GM06990 (cell line): ENCODE measurements at regions not wholly inside any gene's neighbourhood (a gene's known extent, or its start where the extent isn't known, plus 50 kb on each side); places are given as distances from the start of the nearest gene placed in this dataset.

Experiments
- DNase-seq: peaks from one replicate; pipeline ENCODE4 v3.0.0-alpha.2; 2011; ENCODE audit not compliant: insufficient read length; ENCODE audit errors: extremely low read depth
- H3K27me3 ChIP-seq: replicated peaks from 2 replicates; pipeline ENCODE4 v1.6.0; 2011; ENCODE audit warnings: low read length; ENCODE audit not compliant: control insufficient read depth, insufficient read depth
- H3K36me3 ChIP-seq: 2 replicates; pipeline ENCODE4 v1.5.1; 2011; ENCODE audit warnings: low read length; ENCODE audit not compliant: control insufficient read depth, insufficient read depth
- H3K4me3 ChIP-seq: replicated peaks from 2 replicates; pipeline ENCODE4 v1.5.1; 2011; ENCODE audit warnings: low read depth, mild to moderate bottlenecking, control low read depth, low read length
- TF ChIP-seq, protein P1 (sequence below): IDR thresholded peaks from 2 replicates; pipeline ENCODE4 v1.5.1; 2011; ENCODE audit warnings: low read length, control low read depth, mild to moderate bottlenecking, inconsistent platforms; ENCODE audit not compliant: insufficient read depth, poor library complexity, severe bottlenecking

GRCh38 chr16:5374184-5374583 is 276.6 kb upstream of the EEF2KMT start:
- TF ChIP-seq, protein P1, sequence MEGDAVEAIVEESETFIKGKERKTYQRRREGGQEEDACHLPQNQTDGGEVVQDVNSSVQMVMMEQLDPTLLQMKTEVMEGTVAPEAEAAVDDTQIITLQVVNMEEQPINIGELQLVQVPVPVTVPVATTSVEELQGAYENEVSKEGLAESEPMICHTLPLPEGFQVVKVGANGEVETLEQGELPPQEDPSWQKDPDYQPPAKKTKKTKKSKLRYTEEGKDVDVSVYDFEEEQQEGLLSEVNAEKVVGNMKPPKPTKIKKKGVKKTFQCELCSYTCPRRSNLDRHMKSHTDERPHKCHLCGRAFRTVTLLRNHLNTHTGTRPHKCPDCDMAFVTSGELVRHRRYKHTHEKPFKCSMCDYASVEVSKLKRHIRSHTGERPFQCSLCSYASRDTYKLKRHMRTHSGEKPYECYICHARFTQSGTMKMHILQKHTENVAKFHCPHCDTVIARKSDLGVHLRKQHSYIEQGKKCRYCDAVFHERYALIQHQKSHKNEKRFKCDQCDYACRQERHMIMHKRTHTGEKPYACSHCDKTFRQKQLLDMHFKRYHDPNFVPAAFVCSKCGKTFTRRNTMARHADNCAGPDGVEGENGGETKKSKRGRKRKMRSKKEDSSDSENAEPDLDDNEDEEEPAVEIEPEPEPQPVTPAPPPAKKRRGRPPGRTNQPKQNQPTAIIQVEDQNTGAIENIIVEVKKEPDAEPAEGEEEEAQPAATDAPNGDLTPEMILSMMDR, result no peak
- Histone ChIP-seq H3K4me3 (no peak overlapping the region), H3K36me3 (no peaks in the 10 kb centered on the region), H3K27me3 (no peaks in the 10 kb centered on the region)
- no peak for DNase-seq

DNA sequence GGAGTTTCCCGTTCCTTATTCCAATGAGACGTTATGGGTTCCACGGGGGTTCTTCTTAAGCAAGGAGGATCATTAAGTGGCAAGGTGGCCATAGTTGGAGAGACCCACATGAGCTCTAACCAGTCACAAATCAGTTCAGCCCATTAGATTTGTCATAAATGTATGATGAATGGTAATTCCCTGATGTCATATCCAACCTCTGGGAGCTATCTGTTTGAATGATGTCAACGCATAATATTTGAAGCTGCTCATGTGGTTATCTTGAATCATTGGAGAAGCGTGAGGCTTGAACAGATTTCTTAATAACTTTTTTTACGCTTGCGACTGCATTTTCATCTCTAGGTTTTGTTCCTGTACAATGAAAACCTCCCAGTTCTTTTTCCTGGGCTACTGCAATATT is 270.4 kb upstream of the EEF2KMT start:
- no peak overlapping the region for H3K4me3 ChIP-seq
- TF ChIP-seq, protein P1, result no peak
- H3K36me3 ChIP-seq, result no peaks in the 10 kb centered on the region
- no peak for DNase-seq
- H3K27me3 ChIP-seq, result no peaks in the 10 kb centered on the region

- DNase-seq, result no peak
- Histone ChIP-seq H3K27me3 (no peaks in the 10 kb centered on the region), H3K4me3 (no peak overlapping the region), H3K36me3 (no peaks in the 10 kb centered on the region)
- TF ChIP-seq, protein P1, result no peak
These were observed 268.5 kb upstream of the EEF2KMT start for GRCh38 chr16:5366126-5366525.

DNA sequence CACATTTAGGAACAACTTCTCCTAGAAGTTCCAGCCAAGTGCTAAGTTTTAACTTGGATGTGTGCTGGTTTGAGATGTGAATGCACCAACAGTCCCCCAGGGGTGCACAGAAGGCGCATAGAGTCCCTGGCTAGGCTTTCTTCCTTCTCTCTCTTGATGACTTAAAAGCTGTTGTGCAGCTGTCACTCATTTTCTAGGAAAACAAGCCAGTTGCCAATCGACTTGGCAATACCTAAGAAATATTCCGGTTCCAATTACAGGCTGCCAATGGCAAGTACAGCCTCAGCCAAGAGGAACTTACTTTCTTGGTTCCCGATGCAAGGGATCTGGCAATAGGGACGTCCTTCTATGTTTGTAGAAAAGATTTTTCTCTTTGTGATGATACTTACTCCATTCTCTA is 266.6 kb upstream of the EEF2KMT start:
- DNase-seq, result no peak
- H3K27me3 ChIP-seq, result no peaks in the 10 kb centered on the region
- H3K36me3 ChIP-seq, result no peaks in the 10 kb centered on the region
- TF ChIP-seq, protein P1, result no peak
- H3K4me3 ChIP-seq, result no peak overlapping the region

DNA sequence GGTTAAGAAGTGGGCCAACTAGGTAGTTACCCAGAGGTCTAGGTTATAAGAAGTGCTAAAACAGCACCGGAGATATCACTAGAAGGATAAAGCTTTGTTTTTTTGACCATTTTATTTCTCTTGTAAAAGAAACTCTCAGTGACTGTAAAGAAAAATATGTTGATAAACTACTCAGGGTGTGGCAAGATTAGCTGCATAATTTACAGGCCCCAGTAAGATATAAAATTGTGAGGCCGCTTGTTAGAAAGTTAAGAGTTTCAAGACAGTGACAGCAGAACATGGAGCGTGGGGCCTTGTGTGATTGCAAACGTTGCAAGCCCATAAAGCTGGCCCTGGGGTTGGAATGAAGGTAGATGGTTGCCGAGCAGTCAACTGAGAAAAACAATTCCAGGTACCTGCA is 263.7 kb upstream of the EEF2KMT start:
- Histone ChIP-seq H3K36me3 (no peaks in the 10 kb centered on the region), H3K27me3 (no peaks in the 10 kb centered on the region), H3K4me3 (no peak overlapping the region)
- no peak for DNase-seq
- TF ChIP-seq, protein P1, result no peak

- TF ChIP-seq, protein P1, result no peak
- DNase-seq, result no peak
- Histone ChIP-seq H3K36me3 (no peaks in the 10 kb centered on the region), H3K4me3 (no peak overlapping the region), H3K27me3 (no peaks in the 10 kb centered on the region)
These were observed 257.1 kb upstream of the EEF2KMT start for GRCh38 chr16:5354645-5355044.
